IMR-90 (cell line): ENCODE measurements at regions not wholly inside any gene's neighbourhood (a gene's known extent, or its start where the extent isn't known, plus 50 kb on each side); places are given as distances from the start of the nearest gene placed in this dataset.

Source experiments
- ATAC-seq: fragments of 200-7000 bp; cut with Tn5 transposase; 2 replicates; pipeline ENCODE4 v1.9.1; 2020; ENCODE audit warnings: low read depth, mild to moderate bottlenecking, moderate library complexity
- BruUV-seq: library from RNA; stranded (reverse); fragments of 400-500 nt; replicated peaks from 2 replicates; lab custom pipeline; 2021; lab: Mats Ljungman, UMichigan
- CTCF ChIA-PET: fragments of 300-600 bp; formaldehyde crosslinking; extraction: SDS; loops from one replicate; lab custom pipeline; 2021; ENCODE audit warnings: antibody characterized with exemption; lab: Yijun Ruan, JAX
- POLR2A ChIA-PET: fragments of 300-600 bp; sonication (Branson Sonifier 250); formaldehyde crosslinking; loops from one replicate; lab custom pipeline; 2022; ENCODE audit warnings: antibody characterized with exemption; ENCODE audit not compliant: unreplicated experiment; lab: Charles Lee
- DNase-seq: peaks from one replicate; pipeline ENCODE4 v3.0.0; 2013
- H2AFZ ChIP-seq: replicated peaks from 2 replicates; pipeline ENCODE3; 2013; ENCODE audit warnings: low read length, mild to moderate bottlenecking; ENCODE audit not compliant: poor library complexity
- H2AK5ac ChIP-seq: 2 replicates; pipeline ENCODE4 v1.6.1; 2013; ENCODE audit warnings: low read depth, low read length, inconsistent platforms
- H2AK9ac ChIP-seq: replicated peaks from 2 replicates; pipeline ENCODE3; 2013; ENCODE audit warnings: mild to moderate bottlenecking, low read depth, low read length, moderate library complexity; ENCODE audit not compliant: poor library complexity
- H2BK120ac ChIP-seq: 2 replicates; pipeline ENCODE4 v1.6.1; 2013; ENCODE audit warnings: low read depth, low read length, inconsistent platforms
- H2BK15ac ChIP-seq: 3 replicates; pipeline ENCODE4 v1.6.1; 2013; ENCODE audit warnings: low read depth, low read length, inconsistent platforms
- H2BK20ac ChIP-seq: 2 replicates; pipeline ENCODE4 v1.6.1; 2013; ENCODE audit warnings: low read depth, mild to moderate bottlenecking, inconsistent platforms, low read length, moderate library complexity
- H2BK5ac ChIP-seq: 2 replicates; pipeline ENCODE4 v1.6.1; 2013; ENCODE audit warnings: mild to moderate bottlenecking, low read depth, low read length, inconsistent platforms; ENCODE audit not compliant: poor library complexity, severe bottlenecking
- H3K14ac ChIP-seq: replicated peaks from 2 replicates; pipeline ENCODE4 v1.6.1; 2013; ENCODE audit warnings: low read depth, low read length, inconsistent platforms
- H3K18ac ChIP-seq: 2 replicates; pipeline ENCODE4 v1.6.1; 2013; ENCODE audit warnings: low read depth, low read length, control low read depth
- H3K23ac ChIP-seq: 2 replicates; pipeline ENCODE4 v1.6.1; 2013; ENCODE audit warnings: low read depth, low read length, inconsistent platforms
- H3K27ac ChIP-seq: 2 replicates; pipeline ENCODE4 v1.5.1; 2013; ENCODE audit warnings: mild to moderate bottlenecking, control low read depth, low read length; ENCODE audit not compliant: insufficient read depth
- H3K27me3 ChIP-seq: 2 replicates; pipeline ENCODE4 v1.6.1; 2013; ENCODE audit warnings: low read length; ENCODE audit not compliant: control insufficient read depth, insufficient read depth
- H3K36me3 ChIP-seq: 2 replicates; pipeline ENCODE4 v1.6.1; 2013; ENCODE audit warnings: low read length, mixed read lengths; ENCODE audit not compliant: control insufficient read depth, insufficient read depth
- H3K4ac ChIP-seq: 2 replicates; pipeline ENCODE4 v1.6.1; 2013; ENCODE audit warnings: low read depth, low read length, inconsistent platforms
- H3K4me1 ChIP-seq: 2 replicates; pipeline ENCODE4 v1.6.1; 2013; ENCODE audit warnings: low read length, mixed read lengths; ENCODE audit not compliant: control insufficient read depth, insufficient read depth
- H3K4me2 ChIP-seq: 2 replicates; pipeline ENCODE4 v1.6.1; 2013; ENCODE audit warnings: low read depth, mild to moderate bottlenecking, control low read depth, low read length, moderate library complexity
- H3K4me3 ChIP-seq: 2 replicates; pipeline ENCODE4 v1.5.1; 2013; ENCODE audit warnings: low read depth, mild to moderate bottlenecking, control low read depth, low read length, moderate library complexity; ENCODE audit not compliant: insufficient read depth
- H3K56ac ChIP-seq: 2 replicates; pipeline ENCODE4 v1.6.1; 2013; ENCODE audit warnings: low read length, inconsistent platforms; ENCODE audit not compliant: insufficient read depth; ENCODE audit errors: extremely low read depth
- H3K79me1 ChIP-seq, 2 experiments: 2 replicates each; pipeline ENCODE4 v1.6.1; 2013; ENCODE audit warnings: low read length in 2 of 2, inconsistent platforms in 1 of 2, low read depth in 1 of 2
- H3K9ac ChIP-seq: 2 replicates; pipeline ENCODE4 v1.6.1; 2013; ENCODE audit warnings: low read depth, low read length, control low read depth
- H3K9me1 ChIP-seq: 2 replicates; pipeline ENCODE4 v1.6.1; 2013; ENCODE audit warnings: low read length, inconsistent platforms; ENCODE audit not compliant: insufficient read depth
- H3K9me3 ChIP-seq: 2 replicates; pipeline ENCODE4 v1.6.1; 2013; ENCODE audit warnings: low read length; ENCODE audit not compliant: control insufficient read depth, insufficient read depth
- H4K20me1 ChIP-seq: 2 replicates; pipeline ENCODE4 v1.6.1; 2013; ENCODE audit warnings: low read length, inconsistent platforms; ENCODE audit not compliant: insufficient read depth
- H4K5ac ChIP-seq: 2 replicates; pipeline ENCODE4 v1.6.1; 2013; ENCODE audit warnings: mild to moderate bottlenecking, low read depth, low read length, control low read depth
- H4K8ac ChIP-seq, 2 experiments: 2 replicates each; pipeline ENCODE4 v1.6.1; 2013; ENCODE audit warnings: low read depth in 2 of 2, low read length in 2 of 2, control low read depth in 1 of 2, inconsistent platforms in 1 of 2
- H4K91ac ChIP-seq: 2 replicates; pipeline ENCODE4 v1.6.1; 2013; ENCODE audit warnings: low read depth, low read length, inconsistent platforms; ENCODE audit not compliant: insufficient read depth
- BHLHE40 ChIP-seq: fragments of 150-350 bp; IDR thresholded peaks from 2 replicates; pipeline ENCODE4 v1.6.1; 2016; ENCODE audit warnings: mild to moderate bottlenecking, low read depth, low read length
- CHD1 ChIP-seq: IDR thresholded peaks from 2 replicates; pipeline ENCODE4 v1.6.1; 2012; ENCODE audit warnings: low read depth, low read length, improper control_type of control experiment
- MAFK ChIP-seq: IDR thresholded peaks from 2 replicates; pipeline ENCODE4 v1.6.1; 2012; ENCODE audit warnings: low read depth, low read length, improper control_type of control experiment
- WGBS, 2 experiments: methylation state at CpG; one replicate each; pipeline versions ENCODE4 v1.1.5 to v1.1.7; 2013; ENCODE audit warnings: missing lambda C conversion rate in 2 of 2; ENCODE audit not compliant: insufficient read length in 1 of 2; ENCODE audit errors: extremely low coverage in 2 of 2; 5-methylcytosine and 5-hydroxymethylcytosine counted together
- dilution Hi-C: fragments of 300-500 bp; cut with HindIII; formaldehyde crosslinking; loops from one replicate; pipeline ENCODE4 v1.14.3; 2018; ENCODE audit warnings: low sequenced_read_pairs; ENCODE audit not compliant: unreplicated experiment
- in situ Hi-C: fragments of 300-500 bp; cut with MboI; formaldehyde crosslinking; loops from 3 replicates; pipeline ENCODE4 v1.14.3; 2019; ENCODE audit warnings: low sequenced_read_pairs, inconsistent platforms, mixed read lengths
- intact Hi-C: fragments of 100-400 bp; cut with micrococcal nuclease; formaldehyde crosslinking; loops from 2 replicates; pipeline ENCODE4 v1.10.0; 2022
- TF ChIP-seq, protein P1 (sequence below): fragments of 150-350 bp; IDR thresholded peaks from 2 replicates; pipeline ENCODE4 v1.6.1; 2017; ENCODE audit warnings: mild to moderate bottlenecking, antibody characterized with exemption, low read length, low read depth

DNA sequence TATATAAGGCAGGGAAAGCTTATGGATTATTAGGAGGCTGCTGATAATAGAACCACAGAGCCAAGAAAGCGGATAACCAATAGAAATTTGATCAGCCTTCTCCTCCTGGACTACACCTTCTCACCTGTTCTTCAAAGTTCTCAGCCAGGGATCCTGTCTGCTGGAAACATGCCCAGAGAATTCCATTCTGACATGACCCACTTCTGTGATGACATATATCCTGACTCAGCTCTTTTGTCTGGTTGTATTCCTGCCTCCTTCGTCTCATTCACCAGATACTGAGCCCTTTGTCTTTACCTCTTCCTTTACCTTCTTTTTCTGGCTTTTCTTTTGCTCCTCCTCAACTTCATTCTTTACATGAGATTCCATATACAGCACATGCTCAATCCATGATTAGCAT, 576.1 kb downstream of the CDH11 start:
- CTCF ChIA-PET: no interaction called here
- intact Hi-C loops: no loop called here
- no peak overlapping the region for H2AFZ ChIP-seq
- no peak overlapping the region for H3K9ac ChIP-seq
- no TSS peak for BruUV-seq
- H3K4ac ChIP-seq: no peak overlapping the region
- H3K56ac ChIP-seq: no peak overlapping the region
- H2BK15ac ChIP-seq: no peak overlapping the region
- H2AK9ac ChIP-seq: no peak overlapping the region
- TF ChIP-seq, protein P1, sequence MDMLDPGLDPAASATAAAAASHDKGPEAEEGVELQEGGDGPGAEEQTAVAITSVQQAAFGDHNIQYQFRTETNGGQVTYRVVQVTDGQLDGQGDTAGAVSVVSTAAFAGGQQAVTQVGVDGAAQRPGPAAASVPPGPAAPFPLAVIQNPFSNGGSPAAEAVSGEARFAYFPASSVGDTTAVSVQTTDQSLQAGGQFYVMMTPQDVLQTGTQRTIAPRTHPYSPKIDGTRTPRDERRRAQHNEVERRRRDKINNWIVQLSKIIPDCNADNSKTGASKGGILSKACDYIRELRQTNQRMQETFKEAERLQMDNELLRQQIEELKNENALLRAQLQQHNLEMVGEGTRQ: no peak
- TF ChIP-seq BHLHE40: no peak
- peak; percentile 90 for TF ChIP-seq MAFK
- no peak for TF ChIP-seq CHD1
- H4K91ac ChIP-seq: no peak overlapping the region
- no peak overlapping the region for H3K4me2 ChIP-seq
- no peak overlapping the region for H3K4me3 ChIP-seq
- dilution Hi-C loops: no loop called here
- no peaks in the 10 kb centered on the region for H3K36me3 ChIP-seq
- no peaks in the 10 kb centered on the region for H3K4me1 ChIP-seq
- no peaks in the 10 kb centered on the region for H3K9me1 ChIP-seq
- H3K27ac ChIP-seq: no peak overlapping the region
- H2AK5ac ChIP-seq: no peak overlapping the region
- H3K14ac ChIP-seq: no peak overlapping the region
- POLR2A ChIA-PET: no interaction called here
- WGBS, 2 experiments: no CpG with 5 or more reads among the region's 2 CpGs
- in situ Hi-C loops: no loop called here
- no peak overlapping the region for H4K5ac ChIP-seq
- no peak overlapping the region for H3K23ac ChIP-seq
- ATAC-seq (no peak), DNase-seq (no peak)
- H4K20me1 ChIP-seq: no peaks in the 10 kb centered on the region
- H2BK5ac ChIP-seq: no peak overlapping the region
- no peak overlapping the region for H4K8ac ChIP-seq
- no peaks in the 10 kb centered on the region for H3K79me1 ChIP-seq
- no peak overlapping the region for H2BK20ac ChIP-seq
- H3K27me3 ChIP-seq: no peaks in the 10 kb centered on the region
- no peak overlapping the region for H2BK120ac ChIP-seq
- H3K18ac ChIP-seq: no peak overlapping the region
- H3K9me3 ChIP-seq: no peaks in the 10 kb centered on the region
